Left cardiac atrium (tissue), 4 donors: ENCODE measurements at regions not wholly inside any gene's neighbourhood (a gene's known extent, or its start where the extent isn't known, plus 50 kb on each side); places are given as distances from the start of the nearest gene placed in this dataset.
A peak's percentile ranks its signal among the peaks of the same experiment; 100 is the strongest.

Experiments
- ATAC-seq, 2 donors: fragments of 200-7000 bp; cut with Tn5 transposase; one replicate each; pipeline ENCODE4 v1.9.1; 2020; ENCODE audit warnings: mild to moderate bottlenecking in 2 of 2, moderate library complexity in 2 of 2
- DNase-seq: peaks from one replicate; pipeline ENCODE4 v3.0.0-alpha.2; 2020
- intact Hi-C, 2 donors: fragments of 100-400 bp; cut with DNase I; formaldehyde crosslinking; loops; one replicate each; pipeline versions ENCODE4 v1.14.1 to v1.15.1; 2022 to 2023
- donor health status: DM: no; HTN: yes; CAD: no.
- donor health status: DM: no; HTN: yes; CAD: no; lungs with severe emphysema.
- donor health status: DM: yes; HTN: yes; CAD: no.
- donor health status: Dilated cardiomyopathy.

- ATAC-seq (no peak), DNase-seq (no peak)
- intact Hi-C loops = no loop called here
These were observed 210.5 kb downstream of the LMO4 start for GRCh38 chr1:87539147-87539546.

GRCh38 chr1:87542697-87543096 lies 214.0 kb downstream of the LMO4 start:
- intact Hi-C loops = no loop called here
- no peak for ATAC-seq

GRCh38 chr1:87549738-87550137 lies 221.1 kb downstream of the LMO4 start:
- no peak for DNase-seq
- intact Hi-C loops = no loop called here
- no peak for ATAC-seq

More at GRCh38 chr1:87542697-87543096, 214.0 kb downstream of the LMO4 start:
- DNase-seq = no peak

GRCh38 chr1:87553511-87553910 lies 224.8 kb downstream of the LMO4 start:
- intact Hi-C loops = no loop called here
- ATAC-seq (no peak), DNase-seq (no peak)

- DNase-seq (no peak), ATAC-seq (no peak)
- intact Hi-C loops = no loop called here
These were observed 226.7 kb downstream of the LMO4 start for GRCh38 chr1:87555366-87555765.

GRCh38 chr1:87556326-87556725 lies 227.6 kb downstream of the LMO4 start:
- no peak for DNase-seq
- ATAC-seq = no peak
- intact Hi-C loops = no loop called here

GRCh38 chr1:87558921-87559320 lies 230.2 kb downstream of the LMO4 start:
- intact Hi-C loops = no loop called here
- peak in 1 of 2 donors; percentile 29 for ATAC-seq
- no peak for DNase-seq

- DNase-seq (no peak), ATAC-seq (no peak)
- intact Hi-C loops = no loop called here
These were observed 231.5 kb downstream of the LMO4 start for GRCh38 chr1:87560137-87560536.

GRCh38 chr1:87560601-87561360 lies 232.1 kb downstream of the LMO4 start:
- intact Hi-C loops = no loop called here
- peak in 1 of 2 donors; percentile 89 for ATAC-seq
- DNase-seq = no peak

GRCh38 chr1:87563211-87563610 lies 234.5 kb downstream of the LMO4 start:
- no peak for DNase-seq
- intact Hi-C loops = no loop called here

GRCh38 chr1:87565861-87566260 lies 237.2 kb downstream of the LMO4 start:
- intact Hi-C loops = no loop called here
- DNase-seq (no peak), ATAC-seq (no peak)

More at GRCh38 chr1:87563211-87563610, 234.5 kb downstream of the LMO4 start:
- no peak for ATAC-seq

GRCh38 chr1:87568005-87568404 lies 239.3 kb downstream of the LMO4 start:
- ATAC-seq (no peak), DNase-seq (no peak)
- intact Hi-C loops = no loop called here

- intact Hi-C loops = no loop called here
- DNase-seq = no peak
- ATAC-seq = no peak
These were observed 240.2 kb downstream of the LMO4 start for GRCh38 chr1:87568911-87569310.

- no peak for ATAC-seq
- DNase-seq = no peak
- intact Hi-C loops = no loop called here
These were observed 243.3 kb downstream of the LMO4 start for GRCh38 chr1:87572008-87572407.

- DNase-seq (no peak), ATAC-seq (no peak)
- intact Hi-C loops = no loop called here
These were observed 244.2 kb downstream of the LMO4 start for GRCh38 chr1:87572891-87573290.

GRCh38 chr1:87575528-87575927 lies 246.8 kb downstream of the LMO4 start:
- no peak for DNase-seq
- no peak for ATAC-seq
- intact Hi-C loops = no loop called here

- ATAC-seq (peak in 1 of 2 donors; percentile 85), DNase-seq (no peak)
- intact Hi-C loops = no loop called here
These were observed 249.8 kb downstream of the LMO4 start for GRCh38 chr1:87578464-87578863.

- ATAC-seq (no peak), DNase-seq (no peak)
- intact Hi-C loops = no loop called here
These were observed 254.8 kb downstream of the LMO4 start for GRCh38 chr1:87583459-87583858.

GRCh38 chr1:87584586-87584985 lies 255.9 kb downstream of the LMO4 start:
- ATAC-seq (no peak), DNase-seq (no peak)

GRCh38 chr1:87586501-87586900 lies 257.8 kb downstream of the LMO4 start:
- ATAC-seq = no peak
- intact Hi-C loops = no loop called here

More at GRCh38 chr1:87584586-87584985, 255.9 kb downstream of the LMO4 start:
- intact Hi-C loops = no loop called here

GRCh38 chr1:87588495-87588894 lies 259.8 kb downstream of the LMO4 start:
- DNase-seq (no peak), ATAC-seq (no peak)
- intact Hi-C loops = no loop called here

More at GRCh38 chr1:87586501-87586900, 257.8 kb downstream of the LMO4 start:
- DNase-seq = no peak
